Large intestine (tissue), 3 donors: ENCODE measurements at regions not wholly inside any gene's neighbourhood (a gene's known extent, or its start where the extent isn't known, plus 50 kb on each side); places are given as distances from the start of the nearest gene placed in this dataset.

ENCODE experiments used
- DNase-seq, 2 donors: peaks; one replicate each; pipeline versions ENCODE4 v3.0.0 to v3.0.0-alpha.2; 2013
- H3K27ac ChIP-seq: one replicate; pipeline ENCODE4 v1.5.1; 2013; ENCODE audit warnings: low read length
- H3K27me3 ChIP-seq: 2 replicates; pipeline ENCODE4 v1.6.1; 2013; ENCODE audit warnings: low read length; ENCODE audit not compliant: control insufficient read depth, insufficient read depth
- H3K36me3 ChIP-seq: 2 replicates; pipeline ENCODE4 v1.6.1; 2013; ENCODE audit warnings: low read length; ENCODE audit not compliant: control insufficient read depth, insufficient read depth
- H3K4me1 ChIP-seq: one replicate; pipeline ENCODE4 v1.6.1; 2013; ENCODE audit warnings: low read length; ENCODE audit not compliant: control insufficient read depth, insufficient read depth
- H3K4me3 ChIP-seq: one replicate; pipeline ENCODE4 v1.5.1; 2013; ENCODE audit warnings: low read length
- H3K9me3 ChIP-seq: one replicate; pipeline ENCODE4 v1.6.1; 2013; ENCODE audit warnings: mild to moderate bottlenecking, low read depth, low read length, moderate library complexity; ENCODE audit not compliant: control insufficient read depth
- WGBS: methylation state at CpG from one replicate; pipeline ENCODE4 v1.1.5; 2013; ENCODE audit warnings: low lambda C conversion rate; ENCODE audit not compliant: insufficient coverage; 5-methylcytosine and 5-hydroxymethylcytosine counted together

DNA sequence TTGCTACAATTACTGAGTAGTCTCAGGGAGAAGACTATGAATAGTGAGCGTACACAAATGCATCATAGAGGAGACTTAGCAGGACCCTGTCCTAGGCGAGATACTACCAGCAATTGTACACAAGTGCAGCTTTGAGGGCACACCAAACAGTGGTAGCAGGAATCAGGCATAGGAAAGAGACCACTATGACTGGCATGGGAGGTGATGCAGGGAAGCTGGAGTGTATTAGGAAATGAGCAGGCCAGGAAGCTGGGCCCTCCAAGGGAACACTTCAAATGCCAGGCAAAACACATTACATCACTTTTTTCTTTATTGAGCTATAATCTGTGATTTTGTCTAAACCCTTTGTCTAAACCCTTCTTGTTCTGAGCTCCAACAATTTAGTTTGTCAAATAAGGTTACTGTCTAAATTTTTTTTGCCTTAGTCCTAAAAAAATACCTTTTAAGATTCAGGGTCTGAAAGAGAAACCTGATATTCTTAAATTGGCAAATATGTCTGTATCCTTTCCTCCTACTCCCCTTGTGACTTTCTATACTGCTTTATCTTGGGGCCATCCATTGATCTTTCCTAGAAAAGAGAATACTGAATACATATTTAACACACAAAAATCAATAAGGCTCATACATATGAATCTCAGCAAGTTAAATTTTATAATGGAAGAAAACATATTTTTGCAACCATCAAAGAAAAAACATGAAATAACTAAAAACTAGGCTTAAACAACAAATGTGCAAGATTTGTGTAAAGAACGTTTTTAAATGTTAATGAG is 193.8 kb upstream of the PHYHIPL start:
- no peak overlapping the region for H3K4me3 ChIP-seq
- 100% methylated on average over 1 of the region's 3 CpGs for WGBS
- DNase-seq, result no peak
- no peaks in the 10 kb centered on the region for H3K4me1 ChIP-seq
- no peak overlapping the region for H3K27ac ChIP-seq
- H3K9me3 ChIP-seq, result no peaks in the 10 kb centered on the region
- no peaks in the 10 kb centered on the region for H3K36me3 ChIP-seq
- H3K27me3 ChIP-seq, result no peaks in the 10 kb centered on the region

DNA sequence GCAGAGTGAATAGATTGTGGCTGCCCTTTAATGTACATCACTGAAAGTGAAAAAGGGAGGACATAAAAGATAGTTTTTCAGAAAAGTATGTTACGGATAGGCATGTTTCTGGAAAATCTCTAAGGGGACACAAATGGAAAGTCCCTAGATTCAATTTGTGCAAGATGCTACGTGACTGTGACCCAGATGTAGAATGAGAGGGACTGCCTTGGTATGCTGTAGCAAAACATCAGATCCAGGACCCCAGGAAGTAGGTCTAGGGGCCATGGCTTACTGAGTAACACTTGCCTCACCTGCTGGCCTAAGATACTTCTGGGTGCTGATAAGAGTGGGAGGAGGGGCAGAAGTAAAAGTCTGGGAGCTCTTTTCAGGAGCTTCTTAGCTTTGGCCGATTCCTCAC is 191.2 kb upstream of the PHYHIPL start:
- H3K27ac ChIP-seq, result no peak overlapping the region
- no peaks in the 10 kb centered on the region for H3K27me3 ChIP-seq
- H3K4me3 ChIP-seq, result no peak overlapping the region
- no peaks in the 10 kb centered on the region for H3K4me1 ChIP-seq
- DNase-seq, result no peak
- no peaks in the 10 kb centered on the region for H3K36me3 ChIP-seq
- WGBS, result no CpG with 5 or more reads among the region's 3 CpGs
- H3K9me3 ChIP-seq, result peaks cover 6% of the 10 kb centered on the region

- Histone ChIP-seq H3K27me3 (no peaks in the 10 kb centered on the region), H3K27ac (no peak overlapping the region), H3K4me1 (peaks cover 23% of the 10 kb centered on the region), H3K9me3 (peaks cover 8% of the 10 kb centered on the region), H3K36me3 (no peaks in the 10 kb centered on the region), H3K4me3 (no peak overlapping the region)
- WGBS, result no CpG with 5 or more reads among the region's 2 CpGs
- DNase-seq, result no peak
Observed at GRCh38 chr10:58989486-58990039, 186.9 kb upstream of the PHYHIPL start.

DNA sequence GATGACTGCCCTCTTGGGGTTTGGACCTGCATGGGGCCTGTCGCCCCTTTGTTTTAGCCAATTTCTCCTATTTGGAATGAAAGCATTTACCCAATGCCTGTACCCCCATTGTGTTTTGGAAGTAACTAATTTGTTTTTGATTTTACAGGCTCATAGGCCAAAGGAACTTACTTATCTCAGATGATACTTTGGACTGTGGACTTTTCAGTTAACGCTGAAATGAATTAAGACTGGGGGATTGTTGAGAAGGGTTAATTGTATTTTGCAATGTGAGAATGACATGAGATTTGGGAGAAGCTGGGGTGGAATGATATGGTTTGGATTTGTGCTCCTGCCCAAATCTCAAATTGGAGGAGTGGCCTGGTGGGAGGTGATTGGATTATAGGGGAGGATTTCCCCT is 185.8 kb upstream of the PHYHIPL start:
- Histone ChIP-seq H3K4me1 (peaks cover 29% of the 10 kb centered on the region), H3K36me3 (no peaks in the 10 kb centered on the region), H3K27ac (no peak overlapping the region), H3K4me3 (no peak overlapping the region), H3K27me3 (no peaks in the 10 kb centered on the region), H3K9me3 (peaks cover 8% of the 10 kb centered on the region)
- WGBS, result no CpG with 5 or more reads among the region's 2 CpGs
- DNase-seq, result peak in 1 of 2 donors; percentile 43

DNA sequence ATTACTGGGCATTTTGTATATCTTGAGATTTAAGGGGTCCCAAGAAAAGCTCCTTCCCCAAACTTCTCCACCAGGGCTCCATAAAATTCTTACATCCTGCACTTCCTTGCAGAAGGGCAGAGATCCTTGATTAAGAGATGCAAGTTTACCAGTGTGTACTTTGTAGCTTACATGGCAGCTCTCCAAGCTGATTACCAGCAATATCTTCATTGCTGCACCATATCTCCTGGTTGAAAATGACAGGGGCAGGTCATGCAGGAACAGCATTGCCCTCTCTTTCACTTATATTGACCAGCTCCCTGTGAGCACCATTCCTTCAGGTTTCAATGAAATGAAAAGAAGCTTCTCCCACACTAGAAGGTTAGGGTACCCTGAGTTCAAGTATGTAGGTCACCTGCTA is 184.6 kb upstream of the PHYHIPL start:
- Histone ChIP-seq H3K36me3 (no peaks in the 10 kb centered on the region), H3K4me3 (no peak overlapping the region), H3K9me3 (peaks cover 8% of the 10 kb centered on the region), H3K4me1 (peaks cover 32% of the 10 kb centered on the region), H3K27ac (no peak overlapping the region), H3K27me3 (no peaks in the 10 kb centered on the region)
- peak in 1 of 2 donors; percentile 59 for DNase-seq

DNA sequence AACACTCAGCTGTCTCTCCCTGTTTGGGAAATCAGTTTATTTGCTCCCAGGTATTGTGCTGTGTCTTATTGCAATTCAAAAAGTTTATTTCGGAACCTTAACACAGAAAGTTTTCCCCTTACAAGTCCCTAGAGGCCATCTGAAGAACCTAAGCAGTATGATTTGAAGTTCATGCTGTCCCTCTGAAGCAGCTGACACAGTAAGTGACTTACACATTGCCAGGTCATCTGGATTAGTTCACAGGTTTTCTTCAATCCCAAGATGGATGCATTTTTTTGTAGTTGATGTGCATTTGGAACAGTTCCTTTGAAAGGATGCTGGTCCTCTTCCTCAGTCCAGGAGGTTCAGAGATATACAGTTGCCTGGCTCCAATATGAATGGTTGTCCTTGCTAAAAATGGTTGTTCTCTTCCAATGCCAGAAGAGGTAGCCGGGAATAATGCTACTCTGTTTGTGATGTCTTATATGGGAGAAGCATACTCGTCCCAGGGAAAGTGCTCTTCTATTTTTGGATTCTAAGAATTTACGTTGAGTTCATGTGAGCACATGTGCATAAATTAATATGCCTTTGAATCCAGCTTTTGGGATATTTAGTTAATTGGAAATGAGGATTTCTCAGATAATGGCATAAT is 183.5 kb upstream of the PHYHIPL start:
- Histone ChIP-seq H3K36me3 (no peaks in the 10 kb centered on the region), H3K4me3 (no peak overlapping the region), H3K27me3 (no peaks in the 10 kb centered on the region), H3K4me1 (peaks cover 32% of the 10 kb centered on the region), H3K27ac (no peak overlapping the region), H3K9me3 (peaks cover 8% of the 10 kb centered on the region)
- 100% methylated on average over 1 of the region's 4 CpGs for WGBS
- no peak for DNase-seq

DNA sequence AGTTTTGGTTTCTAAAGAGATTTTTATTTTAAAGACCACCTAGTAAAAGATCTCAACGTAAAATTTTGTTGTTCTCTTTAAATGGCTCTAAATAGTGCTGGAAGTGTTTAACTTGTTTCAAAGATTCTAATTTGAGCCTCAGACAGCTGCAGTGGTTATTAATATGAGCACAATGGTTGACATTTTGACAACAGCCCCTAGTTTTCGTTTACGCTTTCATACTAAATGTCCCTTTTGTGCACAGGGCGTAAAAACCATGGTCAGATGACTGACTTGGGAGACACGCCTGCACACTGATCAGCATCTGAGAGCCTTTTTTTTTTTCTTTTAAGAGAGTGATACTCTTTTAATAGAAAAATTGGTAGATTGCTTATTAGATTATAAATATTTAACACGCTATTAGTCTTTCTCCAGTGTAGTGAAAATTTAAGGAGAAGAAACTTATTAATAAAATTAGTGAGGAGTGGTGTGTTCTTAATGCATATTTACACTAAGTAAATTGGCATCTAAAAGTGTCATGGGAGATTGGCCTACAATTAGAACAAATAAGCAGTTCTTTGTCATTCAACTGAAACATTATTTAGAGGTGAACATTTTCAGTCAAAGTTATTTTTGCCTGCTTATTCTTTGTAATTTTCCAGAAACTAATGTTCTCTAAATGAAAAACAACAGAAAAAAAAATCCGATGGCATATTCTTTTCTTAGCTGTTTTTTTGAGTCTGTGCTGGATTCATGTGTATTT is 182.8 kb upstream of the PHYHIPL start:
- no peak overlapping the region for H3K4me3 ChIP-seq
- 92% methylated on average over 2 of the region's 7 CpGs for WGBS
- H3K27ac ChIP-seq, result peak overlapping the region; percentile 81
- DNase-seq, result no peak
- peaks cover 32% of the 10 kb centered on the region for H3K4me1 ChIP-seq
- H3K9me3 ChIP-seq, result peaks cover 8% of the 10 kb centered on the region
- no peaks in the 10 kb centered on the region for H3K27me3 ChIP-seq
- no peaks in the 10 kb centered on the region for H3K36me3 ChIP-seq

DNA sequence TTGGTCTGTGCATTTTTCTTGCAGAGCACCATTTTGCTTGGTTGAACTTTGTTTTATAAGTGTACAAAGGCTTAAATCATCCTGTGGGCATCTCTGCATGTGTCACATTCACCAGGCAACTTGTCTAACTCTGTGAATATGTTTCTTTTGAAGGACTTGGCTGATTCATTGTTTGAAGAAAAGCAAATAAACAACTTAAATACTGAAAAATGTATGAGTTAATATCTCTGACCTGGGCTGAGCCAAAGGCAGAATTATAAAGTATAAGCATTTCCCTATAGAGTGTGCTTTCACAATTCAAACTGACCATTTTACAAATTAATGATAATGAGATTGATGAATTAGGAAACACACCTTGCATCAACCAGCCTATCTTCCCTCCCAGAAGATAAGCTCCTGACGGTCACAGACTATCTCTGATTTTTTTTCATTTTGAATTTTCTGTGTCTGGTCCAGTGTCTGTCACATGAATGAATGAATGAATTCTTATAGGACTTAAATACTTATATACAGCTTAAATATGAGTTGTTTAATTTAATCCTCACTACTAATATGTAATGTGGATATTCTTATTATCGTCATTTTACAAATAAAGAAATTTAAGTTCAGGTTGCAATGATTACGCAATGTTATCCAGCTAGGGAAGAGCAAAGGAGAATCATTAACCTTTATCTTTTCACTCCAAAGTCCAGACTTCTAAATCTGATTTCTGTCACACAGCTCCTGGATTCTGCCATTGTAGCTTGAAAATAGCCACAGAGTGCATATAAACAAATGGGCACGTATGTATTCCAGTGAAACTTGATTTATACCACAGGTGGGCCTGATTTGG is 182.0 kb upstream of the PHYHIPL start:
- WGBS, result no CpG with 5 or more reads among the region's 4 CpGs
- peak overlapping the region; percentile 81 for H3K27ac ChIP-seq

DNA sequence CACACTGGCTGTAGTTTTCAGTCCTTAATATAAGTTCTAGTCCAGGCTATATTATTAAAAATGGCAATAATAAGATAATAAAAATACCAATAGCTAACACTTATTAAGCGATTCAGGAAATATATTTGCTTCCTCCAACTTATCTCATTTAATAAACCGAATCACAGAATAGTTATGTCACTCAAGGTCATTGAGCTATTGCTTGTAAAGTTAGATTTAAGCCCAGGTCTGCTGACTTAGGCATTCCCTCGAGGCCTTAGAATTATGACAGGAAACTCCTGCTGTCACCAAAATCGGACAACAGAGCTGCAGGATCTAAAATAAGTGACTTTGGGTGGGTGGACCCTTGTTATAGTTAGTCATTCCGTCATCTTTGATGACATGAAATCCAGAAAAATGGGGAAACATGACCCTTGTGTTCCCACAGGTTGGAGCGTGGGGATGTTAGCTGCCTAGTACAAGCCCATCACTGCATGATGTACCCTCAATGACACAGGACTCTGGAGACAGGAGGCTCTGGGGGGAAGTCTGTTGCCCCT is 181.3 kb upstream of the PHYHIPL start:
- H3K9me3 ChIP-seq, result peaks cover 4% of the 10 kb centered on the region
- peaks cover 32% of the 10 kb centered on the region for H3K4me1 ChIP-seq
- H3K27ac ChIP-seq, result peak overlapping the region; percentile 81
- DNase-seq, result peak in 1 of 2 donors; percentile 26
- no peak overlapping the region for H3K4me3 ChIP-seq
- H3K27me3 ChIP-seq, result no peaks in the 10 kb centered on the region
- no CpG with 5 or more reads among the region's 6 CpGs for WGBS
- no peaks in the 10 kb centered on the region for H3K36me3 ChIP-seq

More for the DNA sequence above, 182.0 kb upstream of the PHYHIPL start:
- peaks cover 32% of the 10 kb centered on the region for H3K4me1 ChIP-seq
- peaks cover 8% of the 10 kb centered on the region for H3K9me3 ChIP-seq
- DNase-seq, result peak; percentile 54 to 83
- no peaks in the 10 kb centered on the region for H3K36me3 ChIP-seq
- H3K27me3 ChIP-seq, result no peaks in the 10 kb centered on the region
- H3K4me3 ChIP-seq, result no peak overlapping the region
